ENCODE measurements at regions not wholly inside any gene's neighbourhood (a gene's known extent, or its start where the extent isn't known, plus 50 kb on each side); places are given as distances from the start of the nearest gene placed in this dataset.
A peak's percentile ranks its signal among the peaks of the same experiment; 100 is the strongest.
"Not testable (repeated sequence)": the region's sequence is repeated elsewhere in the genome, so short reads cannot be mapped to it uniquely, and the experiment has no call there.

DNA sequence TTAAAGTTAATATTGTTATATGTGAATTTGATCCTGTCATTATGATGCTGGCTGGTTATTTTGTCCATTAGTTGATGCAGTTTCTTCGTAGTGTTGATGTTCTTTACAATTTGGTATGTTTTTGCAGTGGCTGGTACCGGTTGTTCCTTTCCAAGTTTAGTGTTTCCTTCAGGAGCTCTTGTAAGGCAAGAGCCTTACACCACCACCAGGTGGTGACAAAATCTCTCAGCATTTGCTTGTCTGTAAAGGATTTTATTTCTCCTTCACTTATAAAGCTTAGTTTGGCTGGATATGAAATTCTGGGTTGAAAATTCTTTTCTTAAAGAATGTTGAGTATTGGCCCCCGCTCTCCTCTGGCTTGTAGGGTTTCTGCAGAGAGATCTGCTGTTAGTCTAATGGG, 86.4 kb upstream of the UNC13C start:
- peak; percentile 69 for TF ChIP-seq CTCF (IDR thresholded peaks at IDR 0.05)
- H3K27ac ChIP-seq: not testable (repeated sequence)

- H3K27ac ChIP-seq: no peak overlapping the region
- TF ChIP-seq ZFX (IDR thresholded peaks at IDR 0.05; ENCODE audit: borderline replicate concordance): no peak
- TF ChIP-seq CTCF (IDR thresholded peaks at IDR 0.05): no peak
These were observed 93.8 kb upstream of the UNC13C start for GRCh38 chr15:53884441-53884840.

- no peak for TF ChIP-seq CTCF (IDR thresholded peaks at IDR 0.05)
- TF ChIP-seq ZFX (IDR thresholded peaks at IDR 0.05; ENCODE audit: borderline replicate concordance): no peak
- no peak overlapping the region for H3K27ac ChIP-seq
These were observed 95.9 kb upstream of the UNC13C start for GRCh38 chr15:53882311-53882710.

DNA sequence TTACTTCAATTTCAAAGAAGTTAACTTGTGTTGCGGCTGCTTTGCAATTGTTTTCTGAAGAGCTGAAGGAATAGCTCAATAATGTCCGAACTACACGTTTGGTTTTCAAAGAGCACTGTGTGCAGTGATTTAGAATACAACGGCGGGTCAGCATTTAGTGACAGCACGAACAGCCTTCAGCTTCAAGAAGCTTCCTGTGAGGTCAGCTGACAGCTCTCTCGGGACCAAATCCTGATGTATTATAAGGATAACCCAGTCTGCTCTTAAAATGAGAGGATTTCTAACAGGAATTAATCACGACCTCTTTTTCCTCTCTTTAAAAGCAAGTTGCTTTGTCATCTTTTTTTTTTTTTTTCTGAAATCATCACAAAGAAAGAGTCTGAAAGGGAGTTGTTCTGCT, 97.9 kb upstream of the UNC13C start:
- TF ChIP-seq ZFX (IDR thresholded peaks at IDR 0.05; ENCODE audit: borderline replicate concordance) (no peak), CTCF (IDR thresholded peaks at IDR 0.05) (no peak)
- no peak overlapping the region for H3K27ac ChIP-seq

GRCh38 chr15:53875711-53876110, 102.5 kb upstream of the UNC13C start:
- no peak overlapping the region for H3K27ac ChIP-seq
- TF ChIP-seq ZFX (IDR thresholded peaks at IDR 0.05; ENCODE audit: borderline replicate concordance): no peak
- TF ChIP-seq CTCF (IDR thresholded peaks at IDR 0.05): no peak

DNA sequence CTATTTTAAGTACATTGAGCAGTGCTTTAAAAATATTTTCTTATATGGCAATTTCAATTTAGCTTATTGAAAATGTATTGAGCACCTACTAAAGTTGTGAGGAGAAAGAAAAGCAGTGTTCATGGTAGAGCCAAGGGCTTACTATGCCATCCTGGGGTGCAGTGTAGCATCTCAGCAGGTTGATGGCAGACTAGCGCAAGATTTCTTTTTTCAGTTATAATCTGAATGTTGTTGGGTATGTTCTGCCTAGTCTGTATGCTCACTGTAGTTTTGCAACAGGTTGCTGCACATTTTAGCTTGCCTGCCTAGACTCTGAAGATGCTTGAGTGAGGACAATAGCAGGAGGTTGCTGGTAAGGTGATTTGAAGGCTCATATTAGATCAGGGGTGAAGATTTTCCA, 103.1 kb upstream of the UNC13C start:
- H3K27ac ChIP-seq: no peak overlapping the region

DNA sequence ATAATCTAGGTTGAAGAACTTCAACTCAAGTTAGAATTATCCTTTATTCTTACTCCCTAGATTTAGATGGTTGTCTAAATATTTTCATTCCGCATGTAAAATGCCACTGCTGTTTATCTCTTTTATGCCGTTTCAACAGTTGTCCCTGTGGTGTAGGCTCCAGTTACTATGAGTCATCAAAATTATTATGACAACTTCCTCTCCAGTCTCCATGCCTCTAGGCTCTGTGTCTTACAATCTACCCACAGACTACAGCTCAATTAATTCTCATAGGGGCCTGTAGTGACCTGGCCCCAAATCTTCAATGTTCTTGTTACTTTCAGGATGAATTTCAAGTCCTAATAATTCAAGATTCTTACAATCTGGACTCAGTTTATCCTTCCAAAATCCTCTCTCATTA, 105.8 kb upstream of the UNC13C start:
- no peak for TF ChIP-seq ZFX (IDR thresholded peaks at IDR 0.05; ENCODE audit: borderline replicate concordance)
- no peak for TF ChIP-seq CTCF (IDR thresholded peaks at IDR 0.05)
- H3K27ac ChIP-seq: no peak overlapping the region

More for the DNA sequence above, 103.1 kb upstream of the UNC13C start:
- TF ChIP-seq CTCF (IDR thresholded peaks at IDR 0.05) (no peak), ZFX (IDR thresholded peaks at IDR 0.05; ENCODE audit: borderline replicate concordance) (no peak)
